Omental fat pad (tissue), 3 donors: ENCODE measurements at regions not wholly inside any gene's neighbourhood (a gene's known extent, or its start where the extent isn't known, plus 50 kb on each side); places are given as distances from the start of the nearest gene placed in this dataset.

Source experiments
- ATAC-seq: fragments of 150-250 bp; one replicate; pipeline ENCODE4 v1.9.1; 2016; ENCODE audit warnings: mild to moderate bottlenecking, moderate library complexity; ENCODE audit not compliant: low FRiP score
- DNase-seq: peaks from one replicate; pipeline ENCODE4 v3.0.0-alpha.2; 2019; ENCODE audit warnings: low spot score
- CTCF ChIP-seq, 3 donors: fragments of 450-650 bp; IDR thresholded peaks; one replicate each; pipeline ENCODE4 v1.5.1; 2016 to 2017; ENCODE audit warnings: antibody characterized with exemption in 3 of 3, mild to moderate bottlenecking in 3 of 3, moderate library complexity in 2 of 3

GRCh38 chr4:124803026-124803425 lies 90.5 kb upstream of the ANKRD50 start:
- no peak for TF ChIP-seq CTCF (IDR thresholded peaks at IDR 0.05)
- ATAC-seq = no peak
- DNase-seq = no peak

GRCh38 chr4:124797223-124797622 lies 84.7 kb upstream of the ANKRD50 start:
- TF ChIP-seq CTCF (IDR thresholded peaks at IDR 0.05) = no peak
- DNase-seq (no peak), ATAC-seq (no peak)

GRCh38 chr4:124790471-124790870 lies 77.9 kb upstream of the ANKRD50 start:
- DNase-seq = no peak
- ATAC-seq = no peak
- no peak for TF ChIP-seq CTCF (IDR thresholded peaks at IDR 0.05)

- ATAC-seq (no peak), DNase-seq (no peak)
- no peak for TF ChIP-seq CTCF (IDR thresholded peaks at IDR 0.05)
Observed at GRCh38 chr4:124786634-124787033, 74.1 kb upstream of the ANKRD50 start.

GRCh38 chr4:124785645-124786044 lies 73.1 kb upstream of the ANKRD50 start:
- DNase-seq (no peak), ATAC-seq (no peak)
- no peak for TF ChIP-seq CTCF (IDR thresholded peaks at IDR 0.05)

- DNase-seq = no peak
- no peak for ATAC-seq
- no peak for TF ChIP-seq CTCF (IDR thresholded peaks at IDR 0.05)
Observed at GRCh38 chr4:124783847-124784246, 71.3 kb upstream of the ANKRD50 start.

- TF ChIP-seq CTCF (IDR thresholded peaks at IDR 0.05) = no peak
- ATAC-seq = no peak
Observed at GRCh38 chr4:124777007-124777406, 64.5 kb upstream of the ANKRD50 start.

More at GRCh38 chr4:124777007-124777406, 64.5 kb upstream of the ANKRD50 start:
- DNase-seq = no peak
